Gastrocnemius medialis (tissue), 4 donors: ENCODE measurements at regions not wholly inside any gene's neighbourhood (a gene's known extent, or its start where the extent isn't known, plus 50 kb on each side); places are given as distances from the start of the nearest gene placed in this dataset.

ENCODE experiments used
- POLR2A ChIP-seq, 2 donors: fragments of 450-650 bp; IDR thresholded peaks; one replicate each; pipeline ENCODE4 v1.6.1; 2017; ENCODE audit warnings: antibody characterized with exemption in 2 of 2, mild to moderate bottlenecking in 2 of 2, moderate library complexity in 2 of 2
- TF ChIP-seq, protein P1 (sequence below), 5 experiments: fragments of 450-650 bp in 3 of 5; fragments of 200-600 bp in 2 of 5; sonication (generic) in 2 of 5; IDR thresholded peaks in 4 of 5; conservative IDR thresholded peaks in 1 of 5; 1 replicate in 4 of 5; 2 replicates in 1 of 5; pipeline ENCODE4 v1.5.1; 2016 to 2019; ENCODE audit warnings: antibody characterized with exemption in 5 of 5, mild to moderate bottlenecking in 3 of 5, moderate library complexity in 3 of 5

DNA sequence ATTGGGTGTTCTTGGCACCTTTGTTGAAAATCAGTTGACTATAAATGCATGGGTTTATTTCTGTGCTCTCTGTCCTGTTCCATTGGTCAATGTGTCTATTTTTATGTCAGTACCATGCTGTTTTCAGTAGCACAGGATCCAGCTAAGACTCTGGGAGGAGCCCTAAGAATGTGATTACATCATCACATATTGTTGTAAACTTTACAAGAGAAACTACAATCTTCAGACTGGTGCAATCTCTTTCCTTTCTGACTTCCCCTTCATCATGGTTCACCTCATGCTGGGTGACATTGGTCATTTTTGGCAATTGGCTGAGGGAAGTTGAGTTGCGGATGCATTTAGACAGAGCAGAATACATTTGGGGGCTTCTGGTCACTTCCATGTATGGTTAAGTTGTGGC is 88.4 kb downstream of the C21orf91 start:
- TF ChIP-seq, protein P1, sequence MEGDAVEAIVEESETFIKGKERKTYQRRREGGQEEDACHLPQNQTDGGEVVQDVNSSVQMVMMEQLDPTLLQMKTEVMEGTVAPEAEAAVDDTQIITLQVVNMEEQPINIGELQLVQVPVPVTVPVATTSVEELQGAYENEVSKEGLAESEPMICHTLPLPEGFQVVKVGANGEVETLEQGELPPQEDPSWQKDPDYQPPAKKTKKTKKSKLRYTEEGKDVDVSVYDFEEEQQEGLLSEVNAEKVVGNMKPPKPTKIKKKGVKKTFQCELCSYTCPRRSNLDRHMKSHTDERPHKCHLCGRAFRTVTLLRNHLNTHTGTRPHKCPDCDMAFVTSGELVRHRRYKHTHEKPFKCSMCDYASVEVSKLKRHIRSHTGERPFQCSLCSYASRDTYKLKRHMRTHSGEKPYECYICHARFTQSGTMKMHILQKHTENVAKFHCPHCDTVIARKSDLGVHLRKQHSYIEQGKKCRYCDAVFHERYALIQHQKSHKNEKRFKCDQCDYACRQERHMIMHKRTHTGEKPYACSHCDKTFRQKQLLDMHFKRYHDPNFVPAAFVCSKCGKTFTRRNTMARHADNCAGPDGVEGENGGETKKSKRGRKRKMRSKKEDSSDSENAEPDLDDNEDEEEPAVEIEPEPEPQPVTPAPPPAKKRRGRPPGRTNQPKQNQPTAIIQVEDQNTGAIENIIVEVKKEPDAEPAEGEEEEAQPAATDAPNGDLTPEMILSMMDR (IDR thresholded peaks at IDR 0.05 in 4 of 5, conservative IDR thresholded peaks at IDR 0.05 in 1 of 5), result no peak
- no peak for TF ChIP-seq POLR2A (IDR thresholded peaks at IDR 0.05)
